GM21447 (cell line): ENCODE measurements at regions not wholly inside any gene's neighbourhood (a gene's known extent, or its start where the extent isn't known, plus 50 kb on each side); places are given as distances from the start of the nearest gene placed in this dataset.
"Not testable (repeated sequence)": the region's sequence is repeated elsewhere in the genome, so short reads cannot be mapped to it uniquely, and the experiment has no call there.

Experiments
- ATAC-seq: cut with Tn5 transposase; IDR thresholded peaks from one replicate; pipeline ENCODE4 v1.9.1; 2021; ENCODE audit not compliant: unreplicated experiment

GRCh38 chr18:78242254-78242643, 737.4 kb upstream of the SALL3 start:
- no peak for ATAC-seq

DNA sequence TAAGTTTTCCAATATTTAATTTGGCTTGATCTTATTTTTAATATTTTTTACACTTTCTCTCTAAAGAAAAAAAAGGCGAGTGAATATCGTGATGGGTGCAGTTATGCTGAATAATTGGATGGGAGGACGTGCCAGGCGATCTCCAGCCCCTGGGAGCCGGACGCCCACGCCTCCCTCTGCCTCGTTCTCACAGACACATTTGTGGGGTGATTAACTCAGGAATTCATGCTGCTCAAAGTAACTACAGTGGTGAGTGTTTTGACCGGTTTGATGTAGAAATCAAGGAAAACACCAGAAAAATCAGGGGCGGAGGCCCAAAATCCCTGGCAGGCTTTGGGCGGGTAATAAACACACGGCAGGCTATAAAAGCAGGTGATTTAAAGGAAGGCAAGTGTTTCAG, 736.8 kb upstream of the SALL3 start:
- no peak for ATAC-seq

DNA sequence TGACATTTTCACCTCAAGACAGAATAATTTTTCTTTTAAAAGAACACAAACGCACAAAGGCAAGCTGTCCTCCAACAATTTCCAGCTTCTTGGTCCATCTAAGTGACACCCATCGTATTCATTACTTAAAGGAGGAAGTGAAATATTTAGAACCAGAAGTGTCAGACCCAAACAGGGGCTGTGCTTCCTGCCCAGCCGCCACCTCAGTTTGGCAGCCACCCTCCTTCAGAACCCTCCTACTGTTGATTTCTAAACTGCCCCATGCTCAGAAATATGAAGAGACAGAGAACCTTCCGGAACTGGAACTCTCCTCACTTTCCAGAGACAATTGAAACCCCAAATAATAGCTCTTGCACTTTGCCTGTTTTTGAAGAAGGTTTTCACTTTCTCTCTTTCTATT, 734.8 kb upstream of the SALL3 start:
- no peak for ATAC-seq

DNA sequence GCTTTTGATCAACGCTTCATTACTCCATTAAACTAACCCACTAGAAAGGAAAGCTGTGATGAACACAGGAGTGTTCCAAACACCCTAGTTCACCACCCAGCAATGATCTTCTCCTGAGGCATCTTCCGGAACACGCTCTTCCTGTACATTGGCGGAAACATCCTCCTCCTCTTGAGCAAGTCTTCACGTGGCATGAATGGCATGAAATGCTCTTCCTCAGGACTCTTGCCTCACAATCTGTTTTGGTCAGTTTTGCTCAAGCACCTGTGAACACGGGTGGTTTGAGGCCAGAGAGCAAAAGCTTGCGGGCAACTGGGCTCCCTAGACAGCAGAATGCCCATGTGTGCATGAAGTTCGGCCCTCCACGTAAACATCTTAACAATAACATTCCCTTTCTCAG, 734.2 kb upstream of the SALL3 start:
- no peak for ATAC-seq

GRCh38 chr18:78246050-78246449, 733.6 kb upstream of the SALL3 start:
- no peak for ATAC-seq

GRCh38 chr18:78246588-78246987, 733.0 kb upstream of the SALL3 start:
- no peak for ATAC-seq

DNA sequence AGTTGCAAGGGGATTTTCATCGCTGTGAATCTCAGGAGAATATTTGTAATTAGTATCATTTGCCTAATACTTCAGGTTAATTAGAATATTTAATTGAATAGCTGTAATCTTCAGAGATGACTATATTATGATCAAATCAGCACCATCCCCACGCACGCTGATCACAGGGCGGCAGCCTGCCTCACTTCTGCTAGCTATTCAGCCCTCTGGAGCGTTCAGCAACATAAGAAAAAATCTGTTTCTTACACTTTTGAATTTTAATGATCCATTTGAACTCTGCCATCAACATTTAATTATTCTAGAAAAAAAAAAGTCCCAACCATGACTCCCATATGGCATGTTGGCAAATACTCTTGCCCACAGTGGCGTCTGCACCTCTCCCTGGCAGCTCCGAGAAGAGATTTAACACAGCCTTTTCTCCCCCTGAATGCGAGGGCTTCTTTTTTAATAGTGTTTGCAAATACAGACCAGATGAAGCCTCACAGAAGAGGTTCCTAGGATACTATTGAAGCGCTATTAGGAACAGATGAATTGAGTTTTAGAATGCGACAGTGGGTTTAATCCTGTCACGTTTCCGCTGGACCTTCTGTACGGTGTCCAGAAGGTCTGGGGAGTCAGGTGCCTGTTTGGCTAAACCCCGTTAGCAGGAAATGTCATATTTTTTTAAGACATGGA, 731.9 kb upstream of the SALL3 start:
- no peak for ATAC-seq

GRCh38 chr18:78255013-78255412, 724.6 kb upstream of the SALL3 start:
- no peak for ATAC-seq

GRCh38 chr18:78268226-78268988, 711.2 kb upstream of the SALL3 start:
- ATAC-seq: no peak

- no peak for ATAC-seq
These were observed 707.8 kb upstream of the SALL3 start for GRCh38 chr18:78271790-78272189.

GRCh38 chr18:78273876-78274275, 705.7 kb upstream of the SALL3 start:
- ATAC-seq: no peak

- ATAC-seq: not testable (repeated sequence)
These were observed 696.2 kb upstream of the SALL3 start for GRCh38 chr18:78283425-78283824.

- ATAC-seq: no peak
These were observed 686.8 kb upstream of the SALL3 start for GRCh38 chr18:78292618-78293380.

- ATAC-seq: no peak
These were observed 686.1 kb upstream of the SALL3 start for GRCh38 chr18:78293540-78293939.

- ATAC-seq: no peak
These were observed 685.6 kb upstream of the SALL3 start for GRCh38 chr18:78293940-78294541.

DNA sequence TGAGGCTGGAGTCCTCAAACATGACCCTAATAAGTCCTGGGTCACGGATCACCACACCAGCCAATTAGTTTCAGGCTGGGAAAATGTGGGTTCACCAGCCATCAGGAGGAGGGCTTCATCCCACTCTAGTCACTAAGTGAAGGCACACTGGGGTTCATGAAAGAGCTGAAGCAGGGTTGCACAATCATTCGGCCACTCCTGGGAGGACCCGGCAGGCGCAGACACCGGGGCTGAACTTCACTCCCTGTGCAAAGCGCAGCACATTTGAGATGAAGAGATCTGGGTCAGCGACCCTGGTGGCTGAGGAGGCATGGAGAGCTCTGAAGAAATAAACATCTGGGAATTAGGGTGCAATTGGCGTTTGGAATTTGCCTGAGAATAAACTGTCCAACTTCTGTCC, 684.4 kb upstream of the SALL3 start:
- no peak for ATAC-seq

GRCh38 chr18:78296166-78296565, 683.5 kb upstream of the SALL3 start:
- ATAC-seq: no peak

- no peak for ATAC-seq
These were observed 682.6 kb upstream of the SALL3 start for GRCh38 chr18:78297048-78297447.

GRCh38 chr18:78303519-78304191, 676.0 kb upstream of the SALL3 start:
- ATAC-seq: no peak

- no peak for ATAC-seq
These were observed 675.1 kb upstream of the SALL3 start for GRCh38 chr18:78304192-78305164.
